Stimulated activated CD4-positive, alpha-beta T cell treated with anti-CD3 and anti-CD28 coated beads, Interleukin-1b, Interleukin-23, amount 100 ng/mL, for 24 hours (primary cell): ENCODE measurements at regions not wholly inside any gene's neighbourhood (a gene's known extent, or its start where the extent isn't known, plus 50 kb on each side); places are given as distances from the start of the nearest gene placed in this dataset.
"Not testable (repeated sequence)": the region's sequence is repeated elsewhere in the genome, so short reads cannot be mapped to it uniquely, and the experiment has no call there.

Experiments
- DNase-seq, 4 experiments: peaks; one replicate each; pipeline ENCODE4 v3.0.0-alpha.2; 2020; ENCODE audit warnings: low read depth in 4 of 4, low spot score in 1 of 4

GRCh38 chr11:28835317-28835716 is 727.1 kb downstream of the METTL15 start:
- no peak for DNase-seq

GRCh38 chr11:28834877-28835276 is 726.7 kb downstream of the METTL15 start:
- no peak for DNase-seq

GRCh38 chr11:28833670-28834069 is 725.5 kb downstream of the METTL15 start:
- no peak for DNase-seq

GRCh38 chr11:28833169-28833568 is 725.0 kb downstream of the METTL15 start:
- DNase-seq: no peak

GRCh38 chr11:28826807-28827206 is 718.6 kb downstream of the METTL15 start:
- no peak for DNase-seq

GRCh38 chr11:28822576-28822975 is 714.4 kb downstream of the METTL15 start:
- DNase-seq: no peak

- DNase-seq: no peak
Measured at GRCh38 chr11:28820296-28820989, 712.3 kb downstream of the METTL15 start.

GRCh38 chr11:28819741-28820140 is 711.6 kb downstream of the METTL15 start:
- DNase-seq: no peak

- no peak for DNase-seq
Measured at GRCh38 chr11:28815110-28815509, 706.9 kb downstream of the METTL15 start.

- DNase-seq: no peak
Measured at GRCh38 chr11:28808771-28809170, 700.6 kb downstream of the METTL15 start.

GRCh38 chr11:28799316-28799715 is 691.1 kb downstream of the METTL15 start:
- no peak for DNase-seq

GRCh38 chr11:28798286-28798685 is 690.1 kb downstream of the METTL15 start:
- no peak for DNase-seq

- DNase-seq: no peak
Measured at GRCh38 chr11:28797536-28797935, 689.3 kb downstream of the METTL15 start.

- DNase-seq: no peak
Measured at GRCh38 chr11:28794405-28794804, 686.2 kb downstream of the METTL15 start.

- no peak for DNase-seq
Measured at GRCh38 chr11:28793282-28793738, 685.1 kb downstream of the METTL15 start.

GRCh38 chr11:28792856-28793255 is 684.7 kb downstream of the METTL15 start:
- no peak for DNase-seq

- not testable (repeated sequence) for DNase-seq
Measured at GRCh38 chr11:28787897-28788296, 679.7 kb downstream of the METTL15 start.

GRCh38 chr11:28777126-28777525 is 668.9 kb downstream of the METTL15 start:
- DNase-seq: no peak

GRCh38 chr11:28773606-28774005 is 665.4 kb downstream of the METTL15 start:
- no peak for DNase-seq

GRCh38 chr11:28770806-28771205 is 662.6 kb downstream of the METTL15 start:
- no peak for DNase-seq

- no peak for DNase-seq
Measured at GRCh38 chr11:28767574-28767973, 659.4 kb downstream of the METTL15 start.

GRCh38 chr11:28763876-28764275 is 655.7 kb downstream of the METTL15 start:
- no peak for DNase-seq

GRCh38 chr11:28763151-28763550 is 655.0 kb downstream of the METTL15 start:
- no peak for DNase-seq
